Peyer's patch (tissue), 4 donors: ENCODE measurements at regions not wholly inside any gene's neighbourhood (a gene's known extent, or its start where the extent isn't known, plus 50 kb on each side); places are given as distances from the start of the nearest gene placed in this dataset.

Experiments
- POLR2A ChIP-seq, 2 donors: fragments of 450-650 bp; IDR thresholded peaks; one replicate each; pipeline ENCODE4 v1.5.1; 2017; ENCODE audit warnings: antibody characterized with exemption in 2 of 2, mild to moderate bottlenecking in 2 of 2, moderate library complexity in 2 of 2
- TF ChIP-seq, protein P1 (sequence below), 6 experiments: fragments of 450-650 bp in 4 of 6; fragments of 200-600 bp in 2 of 6; sonication (generic) in 1 of 6; IDR thresholded peaks; one replicate each; pipeline ENCODE4 v1.5.1; 2017 to 2019; ENCODE audit warnings: antibody characterized with exemption in 6 of 6, mild to moderate bottlenecking in 3 of 6, moderate library complexity in 1 of 6

- TF ChIP-seq, protein P1, sequence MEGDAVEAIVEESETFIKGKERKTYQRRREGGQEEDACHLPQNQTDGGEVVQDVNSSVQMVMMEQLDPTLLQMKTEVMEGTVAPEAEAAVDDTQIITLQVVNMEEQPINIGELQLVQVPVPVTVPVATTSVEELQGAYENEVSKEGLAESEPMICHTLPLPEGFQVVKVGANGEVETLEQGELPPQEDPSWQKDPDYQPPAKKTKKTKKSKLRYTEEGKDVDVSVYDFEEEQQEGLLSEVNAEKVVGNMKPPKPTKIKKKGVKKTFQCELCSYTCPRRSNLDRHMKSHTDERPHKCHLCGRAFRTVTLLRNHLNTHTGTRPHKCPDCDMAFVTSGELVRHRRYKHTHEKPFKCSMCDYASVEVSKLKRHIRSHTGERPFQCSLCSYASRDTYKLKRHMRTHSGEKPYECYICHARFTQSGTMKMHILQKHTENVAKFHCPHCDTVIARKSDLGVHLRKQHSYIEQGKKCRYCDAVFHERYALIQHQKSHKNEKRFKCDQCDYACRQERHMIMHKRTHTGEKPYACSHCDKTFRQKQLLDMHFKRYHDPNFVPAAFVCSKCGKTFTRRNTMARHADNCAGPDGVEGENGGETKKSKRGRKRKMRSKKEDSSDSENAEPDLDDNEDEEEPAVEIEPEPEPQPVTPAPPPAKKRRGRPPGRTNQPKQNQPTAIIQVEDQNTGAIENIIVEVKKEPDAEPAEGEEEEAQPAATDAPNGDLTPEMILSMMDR (IDR thresholded peaks at IDR 0.05) = no peak
- TF ChIP-seq POLR2A (IDR thresholded peaks at IDR 0.05) = no peak
Measured at GRCh38 chr5:107218457-107219193, 452.1 kb downstream of the EFNA5 start.
